ENCODE measurements at regions not wholly inside any gene's neighbourhood (a gene's known extent, or its start where the extent isn't known, plus 50 kb on each side); places are given as distances from the start of the nearest gene placed in this dataset.

DNA sequence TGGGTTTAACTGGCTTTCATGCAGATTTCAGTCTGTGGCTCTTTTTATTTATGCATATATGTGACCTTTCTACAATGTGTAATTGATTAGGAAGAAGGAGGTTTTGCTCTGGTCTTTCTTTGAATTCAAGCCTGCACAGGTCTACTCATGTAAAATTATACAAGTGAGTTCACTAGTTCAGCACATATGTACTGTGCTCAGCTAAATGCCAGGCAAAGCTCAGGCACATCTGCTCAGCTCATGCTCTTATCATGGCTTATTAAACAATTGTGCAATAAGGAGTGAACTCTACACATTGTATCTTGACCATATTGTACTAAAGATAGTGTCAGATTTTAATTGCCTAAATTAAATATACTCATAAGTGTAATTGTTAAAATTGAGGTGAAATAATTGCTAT, 378.4 kb downstream of the ADGRL2 start:
- TF ChIP-seq CTCF (IDR thresholded peaks at IDR 0.05) (no peak), JUN (CRISPR knock-in tag; IDR thresholded peaks at IDR 0.05) (no peak), NR1H2 (CRISPR knock-in tag; IDR thresholded peaks at IDR 0.05) (no peak), TP53 (CRISPR knock-in tag; IDR thresholded peaks at IDR 0.05) (no peak), TEAD4 (CRISPR knock-in tag; IDR thresholded peaks at IDR 0.05) (no peak)
- TF ChIP-seq, protein P1, sequence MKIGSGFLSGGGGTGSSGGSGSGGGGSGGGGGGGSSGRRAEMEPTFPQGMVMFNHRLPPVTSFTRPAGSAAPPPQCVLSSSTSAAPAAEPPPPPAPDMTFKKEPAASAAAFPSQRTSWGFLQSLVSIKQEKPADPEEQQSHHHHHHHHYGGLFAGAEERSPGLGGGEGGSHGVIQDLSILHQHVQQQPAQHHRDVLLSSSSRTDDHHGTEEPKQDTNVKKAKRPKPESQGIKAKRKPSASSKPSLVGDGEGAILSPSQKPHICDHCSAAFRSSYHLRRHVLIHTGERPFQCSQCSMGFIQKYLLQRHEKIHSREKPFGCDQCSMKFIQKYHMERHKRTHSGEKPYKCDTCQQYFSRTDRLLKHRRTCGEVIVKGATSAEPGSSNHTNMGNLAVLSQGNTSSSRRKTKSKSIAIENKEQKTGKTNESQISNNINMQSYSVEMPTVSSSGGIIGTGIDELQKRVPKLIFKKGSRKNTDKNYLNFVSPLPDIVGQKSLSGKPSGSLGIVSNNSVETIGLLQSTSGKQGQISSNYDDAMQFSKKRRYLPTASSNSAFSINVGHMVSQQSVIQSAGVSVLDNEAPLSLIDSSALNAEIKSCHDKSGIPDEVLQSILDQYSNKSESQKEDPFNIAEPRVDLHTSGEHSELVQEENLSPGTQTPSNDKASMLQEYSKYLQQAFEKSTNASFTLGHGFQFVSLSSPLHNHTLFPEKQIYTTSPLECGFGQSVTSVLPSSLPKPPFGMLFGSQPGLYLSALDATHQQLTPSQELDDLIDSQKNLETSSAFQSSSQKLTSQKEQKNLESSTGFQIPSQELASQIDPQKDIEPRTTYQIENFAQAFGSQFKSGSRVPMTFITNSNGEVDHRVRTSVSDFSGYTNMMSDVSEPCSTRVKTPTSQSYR (CRISPR knock-in tag; IDR thresholded peaks at IDR 0.05), result no peak
